HEK293T (cell line): ENCODE measurements at regions not wholly inside any gene's neighbourhood (a gene's known extent, or its start where the extent isn't known, plus 50 kb on each side); places are given as distances from the start of the nearest gene placed in this dataset.

Source experiments
- BHLHE40 ChIP-seq: fragments of 450-650 bp; IDR thresholded peaks from 2 replicates; pipeline ENCODE4 v1.6.1; 2016; ENCODE audit warnings: mild to moderate bottlenecking, moderate library complexity, borderline replicate concordance
- CTBP1 ChIP-seq: fragments of 450-650 bp; IDR thresholded peaks from 2 replicates; pipeline ENCODE4 v1.6.1; 2016; ENCODE audit warnings: borderline replicate concordance
- FOXK2 ChIP-seq: fragments of 450-650 bp; IDR thresholded peaks from 2 replicates; pipeline ENCODE4 v1.6.1; 2016; ENCODE audit warnings: mild to moderate bottlenecking
- FOXM1 ChIP-seq: fragments of 450-650 bp; IDR thresholded peaks from 2 replicates; pipeline ENCODE4 v1.6.1; 2017; ENCODE audit warnings: mild to moderate bottlenecking, borderline replicate concordance
- HDGF ChIP-seq: fragments of 450-650 bp; IDR thresholded peaks from 2 replicates; pipeline ENCODE4 v1.6.1; 2017; ENCODE audit warnings: antibody characterized with exemption, borderline replicate concordance
- L3MBTL2 ChIP-seq: fragments of 450-650 bp; conservative IDR thresholded peaks from 2 replicates; pipeline ENCODE4 v1.6.1; 2016; ENCODE audit warnings: mild to moderate bottlenecking
- LEF1 ChIP-seq: fragments of 450-650 bp; IDR thresholded peaks from 2 replicates; pipeline ENCODE4 v1.6.1; 2017; ENCODE audit warnings: mild to moderate bottlenecking, borderline replicate concordance
- NFRKB ChIP-seq: fragments of 450-650 bp; IDR thresholded peaks from 2 replicates; pipeline ENCODE4 v1.6.1; 2016; ENCODE audit warnings: mild to moderate bottlenecking, moderate library complexity
- PKNOX1 ChIP-seq: fragments of 450-650 bp; IDR thresholded peaks from 2 replicates; pipeline ENCODE4 v1.6.1; 2016
- SP1 ChIP-seq: fragments of 450-650 bp; IDR thresholded peaks from 2 replicates; pipeline ENCODE4 v1.6.1; 2017
- SUZ12 ChIP-seq: fragments of 450-650 bp; IDR thresholded peaks from 2 replicates; pipeline ENCODE4 v1.6.1; 2016; ENCODE audit warnings: mild to moderate bottlenecking
- TARDBP ChIP-seq: fragments of 450-650 bp; IDR thresholded peaks from 2 replicates; pipeline ENCODE4 v1.6.1; 2016
- ZNF384 ChIP-seq: fragments of 450-650 bp; IDR thresholded peaks from 2 replicates; pipeline ENCODE4 v1.6.1; 2016

GRCh38 chr20:33918662-33919061 is 75.0 kb upstream of the RALY start:
- TF ChIP-seq HDGF (no peak), SUZ12 (no peak), FOXM1 (no peak), SP1 (no peak), L3MBTL2 (no peak), LEF1 (no peak), TARDBP (no peak), PKNOX1 (no peak), BHLHE40 (no peak), CTBP1 (no peak), NFRKB (no peak), FOXK2 (no peak), ZNF384 (no peak)
